Body of pancreas (tissue), 4 donors: ENCODE measurements at regions not wholly inside any gene's neighbourhood (a gene's known extent, or its start where the extent isn't known, plus 50 kb on each side); places are given as distances from the start of the nearest gene placed in this dataset.

Source experiments
- ATAC-seq: fragments of 150-250 bp; one replicate; pipeline ENCODE4 v1.9.1; 2016
- DNase-seq, 4 donors: peaks; one replicate each; pipeline ENCODE4 v3.0.0-alpha.2; 2019
- H3K27ac ChIP-seq, 4 donors: fragments of 200-600 bp; sonication (generic); 1 replicate in 3 of 4; 2 replicates in 1 of 4; pipeline versions ENCODE4 v1.5.1 to v1.6.1; 2016 to 2019; ENCODE audit warnings: mild to moderate bottlenecking in 1 of 4, mixed read lengths in 1 of 4, moderate library complexity in 1 of 4
- H3K27me3 ChIP-seq, 2 donors: fragments of 200-600 bp; sonication (generic); one replicate each; pipeline ENCODE4 v1.6.0; 2016; ENCODE audit warnings: mild to moderate bottlenecking in 1 of 2
- H3K36me3 ChIP-seq, 2 donors: fragments of 200-600 bp; sonication (generic); replicated peaks in 1 of 2; 2 replicates each; pipeline ENCODE4 v1.5.1; 2016; ENCODE audit warnings: low read depth in 2 of 2; ENCODE audit not compliant: insufficient read depth in 1 of 2
- H3K4me1 ChIP-seq: fragments of 200-600 bp; sonication (generic); one replicate; pipeline ENCODE4 v1.6.0; 2016
- H3K4me3 ChIP-seq, 2 donors: fragments of 200-600 bp; sonication (generic); 1 replicate in 1 of 2; 2 replicates in 1 of 2; pipeline ENCODE4 v1.5.1; 2016 to 2019
- H3K9me3 ChIP-seq, 3 donors: fragments of 200-600 bp; sonication (generic); 1 replicate in 2 of 3; 2 replicates in 1 of 3; pipeline ENCODE4 v1.5.1; 2016
- POLR2A ChIP-seq, 3 donors: fragments of 450-650 bp; IDR thresholded peaks; one replicate each; pipeline ENCODE4 v1.6.1; 2016; ENCODE audit warnings: antibody characterized with exemption in 3 of 3, mild to moderate bottlenecking in 2 of 3
- WGBS, 2 donors: methylation state at CpG; one replicate each; pipeline ENCODE4 v1.1.5; 2017; 5-methylcytosine and 5-hydroxymethylcytosine counted together
- intact Hi-C: fragments of 100-400 bp; cut with DNase I; formaldehyde crosslinking; loops from one replicate; pipeline ENCODE4 v1.15.1; 2023
- TF ChIP-seq, protein P1 (sequence below), 7 experiments: fragments of 450-650 bp in 4 of 7; fragments of 200-600 bp in 3 of 7; sonication (generic) in 3 of 7; IDR thresholded peaks; one replicate each; pipeline ENCODE4 v1.5.1; 2016 to 2019; ENCODE audit warnings: antibody characterized with exemption in 7 of 7

GRCh38 chr13:106998664-106999063 is 430.7 kb upstream of the ARGLU1 start:
- no peak for ATAC-seq
- no peak overlapping the region for H3K4me3 ChIP-seq
- no peak for DNase-seq
- no peaks in the 10 kb centered on the region for H3K9me3 ChIP-seq
- TF ChIP-seq, protein P1, sequence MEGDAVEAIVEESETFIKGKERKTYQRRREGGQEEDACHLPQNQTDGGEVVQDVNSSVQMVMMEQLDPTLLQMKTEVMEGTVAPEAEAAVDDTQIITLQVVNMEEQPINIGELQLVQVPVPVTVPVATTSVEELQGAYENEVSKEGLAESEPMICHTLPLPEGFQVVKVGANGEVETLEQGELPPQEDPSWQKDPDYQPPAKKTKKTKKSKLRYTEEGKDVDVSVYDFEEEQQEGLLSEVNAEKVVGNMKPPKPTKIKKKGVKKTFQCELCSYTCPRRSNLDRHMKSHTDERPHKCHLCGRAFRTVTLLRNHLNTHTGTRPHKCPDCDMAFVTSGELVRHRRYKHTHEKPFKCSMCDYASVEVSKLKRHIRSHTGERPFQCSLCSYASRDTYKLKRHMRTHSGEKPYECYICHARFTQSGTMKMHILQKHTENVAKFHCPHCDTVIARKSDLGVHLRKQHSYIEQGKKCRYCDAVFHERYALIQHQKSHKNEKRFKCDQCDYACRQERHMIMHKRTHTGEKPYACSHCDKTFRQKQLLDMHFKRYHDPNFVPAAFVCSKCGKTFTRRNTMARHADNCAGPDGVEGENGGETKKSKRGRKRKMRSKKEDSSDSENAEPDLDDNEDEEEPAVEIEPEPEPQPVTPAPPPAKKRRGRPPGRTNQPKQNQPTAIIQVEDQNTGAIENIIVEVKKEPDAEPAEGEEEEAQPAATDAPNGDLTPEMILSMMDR (IDR thresholded peaks at IDR 0.05): no peak
- no peak for TF ChIP-seq POLR2A (IDR thresholded peaks at IDR 0.05)
- no peak overlapping the region for H3K27ac ChIP-seq
- intact Hi-C loops: no loop called here
- H3K36me3 ChIP-seq: no peaks in the 10 kb centered on the region
- no peaks in the 10 kb centered on the region for H3K27me3 ChIP-seq
- no peaks in the 10 kb centered on the region for H3K4me1 ChIP-seq
- 71 to 77% methylated on average over 5 of the region's 5 CpGs for WGBS, 2 donors

- TF ChIP-seq, protein P1 (IDR thresholded peaks at IDR 0.05): no peak
- TF ChIP-seq POLR2A (IDR thresholded peaks at IDR 0.05): no peak
- ATAC-seq (no peak), DNase-seq (no peak)
- no peaks in the 10 kb centered on the region for H3K36me3 ChIP-seq
- no peak overlapping the region for H3K27ac ChIP-seq
- no peaks in the 10 kb centered on the region for H3K4me1 ChIP-seq
- WGBS, 2 donors: 46 to 47% methylated on average over 4 of the region's 4 CpGs
- no peak overlapping the region for H3K4me3 ChIP-seq
- no peaks in the 10 kb centered on the region for H3K27me3 ChIP-seq
- no peaks in the 10 kb centered on the region for H3K9me3 ChIP-seq
- intact Hi-C loops: no loop called here
Observed at GRCh38 chr13:106997696-106998095, 429.8 kb upstream of the ARGLU1 start.

DNA sequence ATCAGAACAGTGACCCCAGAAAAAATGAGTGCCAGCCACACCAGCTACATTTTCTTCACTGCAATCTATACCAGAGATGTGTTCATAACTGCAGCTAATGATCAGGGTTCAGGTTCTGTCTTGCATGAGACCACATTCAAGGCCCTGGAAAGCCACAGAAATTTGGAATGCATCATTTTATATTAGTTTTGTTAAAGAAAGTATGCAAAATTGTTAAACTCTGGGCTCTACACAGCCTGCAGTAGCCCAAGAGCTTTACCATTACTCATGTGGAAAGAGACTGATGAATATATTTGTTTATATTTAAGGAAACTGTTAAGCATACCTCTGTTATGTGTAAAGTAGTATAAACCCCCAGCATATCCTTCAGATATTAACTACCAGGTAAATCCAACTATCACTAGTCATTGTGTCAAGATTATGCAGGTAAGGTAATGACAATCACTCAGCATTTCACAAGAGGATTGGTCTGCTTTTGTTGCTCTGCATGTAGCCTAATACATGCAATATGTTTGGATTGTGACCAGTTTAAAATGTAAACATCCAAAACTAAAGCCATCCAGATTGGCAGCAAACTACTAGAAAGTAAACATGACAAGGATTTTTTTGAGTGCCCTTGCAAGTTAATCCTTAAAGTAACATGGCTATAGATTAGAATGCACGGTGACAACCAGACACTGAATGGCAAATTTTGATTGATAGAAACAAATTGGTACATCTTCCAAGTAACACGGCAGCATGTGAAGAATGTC is 429.1 kb upstream of the ARGLU1 start:
- TF ChIP-seq POLR2A (IDR thresholded peaks at IDR 0.05): no peak
- TF ChIP-seq, protein P1 (IDR thresholded peaks at IDR 0.05): no peak
- intact Hi-C loops: no loop called here
- H3K4me3 ChIP-seq: no peak overlapping the region
- no peak for DNase-seq
- H3K27me3 ChIP-seq: no peaks in the 10 kb centered on the region
- WGBS, 2 donors: 24 to 25% methylated on average over 2 of the region's 2 CpGs
- ATAC-seq: no peak
- no peaks in the 10 kb centered on the region for H3K36me3 ChIP-seq
- no peak overlapping the region for H3K27ac ChIP-seq
- H3K4me1 ChIP-seq: no peaks in the 10 kb centered on the region
- no peaks in the 10 kb centered on the region for H3K9me3 ChIP-seq

DNA sequence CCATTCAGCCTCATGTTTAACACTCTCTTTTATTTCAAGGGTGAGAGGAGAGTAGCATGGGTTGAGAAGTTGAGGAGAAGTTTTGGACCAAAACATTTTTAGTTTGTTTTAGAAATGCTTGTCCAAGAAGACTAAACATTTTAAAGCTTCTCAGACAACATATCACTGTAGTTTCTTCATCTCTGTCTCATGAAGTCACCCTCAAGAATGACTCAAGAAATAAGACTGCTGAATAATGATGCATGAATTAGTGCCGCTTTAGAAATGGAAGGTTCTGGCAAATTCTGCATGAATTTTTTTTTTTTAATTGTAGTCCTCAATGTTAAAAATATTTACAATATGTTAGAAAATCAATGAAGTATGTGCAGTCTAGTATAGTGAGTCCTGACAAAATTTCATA is 422.7 kb upstream of the ARGLU1 start:
- Histone ChIP-seq H3K9me3 (no peaks in the 10 kb centered on the region), H3K27ac (no peak overlapping the region), H3K4me1 (no peaks in the 10 kb centered on the region), H3K27me3 (no peaks in the 10 kb centered on the region), H3K4me3 (no peak overlapping the region), H3K36me3 (no peaks in the 10 kb centered on the region)
- WGBS, 2 donors: 85 to 89% methylated on average over 1 of the region's 1 CpG
- TF ChIP-seq POLR2A (IDR thresholded peaks at IDR 0.05): no peak
- TF ChIP-seq, protein P1 (IDR thresholded peaks at IDR 0.05): no peak
- intact Hi-C loops: no loop called here
- no peak for ATAC-seq
- no peak for DNase-seq

GRCh38 chr13:106989876-106990275 is 421.9 kb upstream of the ARGLU1 start:
- no peaks in the 10 kb centered on the region for H3K9me3 ChIP-seq
- no peak overlapping the region for H3K27ac ChIP-seq
- H3K36me3 ChIP-seq: no peaks in the 10 kb centered on the region
- no peaks in the 10 kb centered on the region for H3K27me3 ChIP-seq
- no peaks in the 10 kb centered on the region for H3K4me1 ChIP-seq
- TF ChIP-seq POLR2A (IDR thresholded peaks at IDR 0.05): no peak
- TF ChIP-seq, protein P1 (IDR thresholded peaks at IDR 0.05): no peak
- ATAC-seq (no peak), DNase-seq (no peak)
- intact Hi-C loops: no loop called here
- 55 to 58% methylated on average over 3 of the region's 3 CpGs for WGBS, 2 donors
- no peak overlapping the region for H3K4me3 ChIP-seq
